Epithelial cell of proximal tubule (primary cell): ENCODE measurements at regions not wholly inside any gene's neighbourhood (a gene's known extent, or its start where the extent isn't known, plus 50 kb on each side); places are given as distances from the start of the nearest gene placed in this dataset.
"Not testable (repeated sequence)": the region's sequence is repeated elsewhere in the genome, so short reads cannot be mapped to it uniquely, and the experiment has no call there.

ENCODE experiments used
- DNase-seq: peaks from one replicate; pipeline ENCODE4 v3.0.0-alpha.2; 2011; ENCODE audit warnings: low read depth
- H3K4me3 ChIP-seq: 2 replicates; pipeline ENCODE4 v1.5.1; 2011; ENCODE audit warnings: low read depth, mild to moderate bottlenecking, low read length
- CTCF ChIP-seq: conservative IDR thresholded peaks from 2 replicates; pipeline ENCODE4 v1.5.1; 2012; ENCODE audit warnings: low read depth, mild to moderate bottlenecking, low read length

GRCh38 chr16:47907109-47907508 is 248.7 kb downstream of the ABCC12 start:
- TF ChIP-seq CTCF: no peak
- DNase-seq: no peak

GRCh38 chr16:47905771-47906170 is 250.0 kb downstream of the ABCC12 start:
- no peak for DNase-seq
- no peak for TF ChIP-seq CTCF
- no peak overlapping the region for H3K4me3 ChIP-seq

More at GRCh38 chr16:47907109-47907508, 248.7 kb downstream of the ABCC12 start:
- no peak overlapping the region for H3K4me3 ChIP-seq

- TF ChIP-seq CTCF: no peak
- H3K4me3 ChIP-seq: no peak overlapping the region
- no peak for DNase-seq
Observed at GRCh38 chr16:47904691-47905090, 251.1 kb downstream of the ABCC12 start.

GRCh38 chr16:47903470-47903869 is 252.3 kb downstream of the ABCC12 start:
- no peak for DNase-seq
- no peak overlapping the region for H3K4me3 ChIP-seq
- no peak for TF ChIP-seq CTCF

GRCh38 chr16:47897105-47897504 is 258.7 kb downstream of the ABCC12 start:
- DNase-seq, H3K4me3 ChIP-seq: not testable (repeated sequence)

- no peak overlapping the region for H3K4me3 ChIP-seq
- no peak for TF ChIP-seq CTCF
- no peak for DNase-seq
Observed at GRCh38 chr16:47895146-47895545, 260.6 kb downstream of the ABCC12 start.

GRCh38 chr16:47892999-47893398 is 262.8 kb downstream of the ABCC12 start:
- no peak for DNase-seq
- no peak for TF ChIP-seq CTCF
- H3K4me3 ChIP-seq: no peak overlapping the region

GRCh38 chr16:47888734-47889133 is 267.1 kb downstream of the ABCC12 start:
- no peak for DNase-seq
- TF ChIP-seq CTCF: no peak
- no peak overlapping the region for H3K4me3 ChIP-seq
